Astrocyte (in vitro differentiated cells and primary cell): ENCODE measurements at regions not wholly inside any gene's neighbourhood (a gene's known extent, or its start where the extent isn't known, plus 50 kb on each side); places are given as distances from the start of the nearest gene placed in this dataset.

ENCODE experiments used
- DNase-seq: peaks from one replicate; pipeline ENCODE4 v3.0.0-alpha.2; 2010; ENCODE audit warnings: low read depth
- FAIRE-seq: peaks from 2 replicates; lab custom pipeline; 2011; peaks lifted over from hg19 to GRCh38; lab: Jason Lieb, UNC
- H2AFZ ChIP-seq: 2 replicates; pipeline ENCODE4 v1.6.0; 2012; ENCODE audit warnings: low read depth, low read length, inconsistent platforms
- H3K27ac ChIP-seq: 2 replicates; pipeline ENCODE4 v1.5.1; 2011; ENCODE audit warnings: low read depth, low read length, inconsistent platforms
- H3K27me3 ChIP-seq: 2 replicates; pipeline ENCODE4 v1.6.0; 2011; ENCODE audit warnings: low read length, inconsistent platforms; ENCODE audit not compliant: insufficient read depth
- H3K36me3 ChIP-seq: 2 replicates; pipeline ENCODE4 v1.5.1; 2011; ENCODE audit warnings: low read length, inconsistent platforms; ENCODE audit not compliant: insufficient read depth
- H3K4me1 ChIP-seq: 2 replicates; pipeline ENCODE4 v1.5.1; 2011; ENCODE audit warnings: low read length, inconsistent platforms; ENCODE audit not compliant: insufficient read depth
- H3K4me2 ChIP-seq: 2 replicates; pipeline ENCODE4 v1.6.0; 2012; ENCODE audit warnings: low read length, inconsistent platforms
- H3K4me3 ChIP-seq: 2 replicates; pipeline ENCODE4 v1.5.1; 2011; ENCODE audit warnings: low read depth, mild to moderate bottlenecking, low read length, inconsistent platforms; ENCODE audit not compliant: insufficient read depth
- H3K79me2 ChIP-seq: 2 replicates; pipeline ENCODE4 v1.6.0; 2012; ENCODE audit warnings: mild to moderate bottlenecking, low read length, inconsistent platforms; ENCODE audit not compliant: insufficient read depth
- H3K9ac ChIP-seq: 2 replicates; pipeline ENCODE4 v1.6.0; 2012; ENCODE audit warnings: mild to moderate bottlenecking, low read length, inconsistent platforms
- H3K9me3 ChIP-seq: 2 replicates; pipeline ENCODE4 v1.5.1; 2012; ENCODE audit warnings: low read depth, mild to moderate bottlenecking, low read length, inconsistent platforms; ENCODE audit not compliant: insufficient read depth
- H4K20me1 ChIP-seq: 2 replicates; pipeline ENCODE4 v1.6.0; 2012; ENCODE audit warnings: low read length, inconsistent platforms; ENCODE audit not compliant: insufficient read depth
- H3K27ac Mint-ChIP-seq: one replicate; pipeline ENCODE4 v1.8.0; 2021; ENCODE audit warnings: mild to moderate bottlenecking, mixed read lengths; ENCODE audit not compliant: unreplicated experiment
- H3K27me3 Mint-ChIP-seq: one replicate; pipeline ENCODE4 v1.8.0; 2021; ENCODE audit warnings: low read depth, mixed read lengths; ENCODE audit not compliant: unreplicated experiment
- H3K36me3 Mint-ChIP-seq: one replicate; pipeline ENCODE4 v1.8.0; 2021; ENCODE audit warnings: low read depth, mixed read lengths; ENCODE audit not compliant: unreplicated experiment
- H3K4me1 Mint-ChIP-seq: one replicate; pipeline ENCODE4 v1.8.0; 2021; ENCODE audit warnings: low read depth, mixed read lengths; ENCODE audit not compliant: unreplicated experiment
- H3K4me3 Mint-ChIP-seq: one replicate; pipeline ENCODE4 v1.8.0; 2021; ENCODE audit warnings: mild to moderate bottlenecking, moderate library complexity, mixed read lengths; ENCODE audit not compliant: unreplicated experiment
- H3K9me3 Mint-ChIP-seq: one replicate; pipeline ENCODE4 v1.8.0; 2021; ENCODE audit warnings: mild to moderate bottlenecking, mixed read lengths; ENCODE audit not compliant: unreplicated experiment
- EZH2 ChIP-seq: IDR thresholded peaks from 2 replicates; pipeline ENCODE4 v1.6.1; 2012; ENCODE audit warnings: mild to moderate bottlenecking, low read length, inconsistent platforms; ENCODE audit not compliant: insufficient read depth
- TF ChIP-seq, protein P1 (sequence below): IDR thresholded peaks from 2 replicates; pipeline ENCODE4 v1.5.1; 2011; ENCODE audit warnings: low read depth, mild to moderate bottlenecking, inconsistent platforms, low read length, moderate library complexity; ENCODE audit not compliant: insufficient read depth

GRCh38 chr17:54180950-54181349 is 358.2 kb downstream of the KIF2B start:
- Mint-ChIP-seq H3K36me3 (no peaks in the 10 kb centered on the region), H3K4me1 (no peaks in the 10 kb centered on the region), H3K9me3 (no peaks in the 10 kb centered on the region), H3K27ac (no peak overlapping the region), H3K4me3 (no peak overlapping the region), H3K27me3 (no peaks in the 10 kb centered on the region)
- Histone ChIP-seq H3K9me3 (no peaks in the 10 kb centered on the region), H3K27ac (no peak overlapping the region), H3K4me2 (no peak overlapping the region), H3K4me3 (no peak overlapping the region), H3K4me1 (no peaks in the 10 kb centered on the region), H3K79me2 (no peaks in the 10 kb centered on the region), H4K20me1 (no peaks in the 10 kb centered on the region), H3K27me3 (no peaks in the 10 kb centered on the region), H3K36me3 (no peaks in the 10 kb centered on the region), H2AFZ (no peak overlapping the region), H3K9ac (no peak overlapping the region)
- TF ChIP-seq EZH2: no peak
- TF ChIP-seq, protein P1, sequence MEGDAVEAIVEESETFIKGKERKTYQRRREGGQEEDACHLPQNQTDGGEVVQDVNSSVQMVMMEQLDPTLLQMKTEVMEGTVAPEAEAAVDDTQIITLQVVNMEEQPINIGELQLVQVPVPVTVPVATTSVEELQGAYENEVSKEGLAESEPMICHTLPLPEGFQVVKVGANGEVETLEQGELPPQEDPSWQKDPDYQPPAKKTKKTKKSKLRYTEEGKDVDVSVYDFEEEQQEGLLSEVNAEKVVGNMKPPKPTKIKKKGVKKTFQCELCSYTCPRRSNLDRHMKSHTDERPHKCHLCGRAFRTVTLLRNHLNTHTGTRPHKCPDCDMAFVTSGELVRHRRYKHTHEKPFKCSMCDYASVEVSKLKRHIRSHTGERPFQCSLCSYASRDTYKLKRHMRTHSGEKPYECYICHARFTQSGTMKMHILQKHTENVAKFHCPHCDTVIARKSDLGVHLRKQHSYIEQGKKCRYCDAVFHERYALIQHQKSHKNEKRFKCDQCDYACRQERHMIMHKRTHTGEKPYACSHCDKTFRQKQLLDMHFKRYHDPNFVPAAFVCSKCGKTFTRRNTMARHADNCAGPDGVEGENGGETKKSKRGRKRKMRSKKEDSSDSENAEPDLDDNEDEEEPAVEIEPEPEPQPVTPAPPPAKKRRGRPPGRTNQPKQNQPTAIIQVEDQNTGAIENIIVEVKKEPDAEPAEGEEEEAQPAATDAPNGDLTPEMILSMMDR: no peak
- FAIRE-seq (no peak), DNase-seq (no peak)

GRCh38 chr17:54191261-54191660 is 368.5 kb downstream of the KIF2B start:
- H3K27ac Mint-ChIP-seq: no peak overlapping the region
- H3K4me3 Mint-ChIP-seq: no peak overlapping the region
- DNase-seq (no peak), FAIRE-seq (no peak)
- Histone ChIP-seq H3K27ac (no peak overlapping the region), H2AFZ (no peak overlapping the region), H3K4me1 (no peaks in the 10 kb centered on the region), H4K20me1 (no peaks in the 10 kb centered on the region), H3K27me3 (no peaks in the 10 kb centered on the region), H3K4me2 (no peak overlapping the region), H3K4me3 (no peak overlapping the region), H3K9me3 (no peaks in the 10 kb centered on the region), H3K9ac (no peak overlapping the region), H3K79me2 (no peaks in the 10 kb centered on the region), H3K36me3 (no peaks in the 10 kb centered on the region)
- H3K27me3 Mint-ChIP-seq: peaks cover 2% of the 10 kb centered on the region
- TF ChIP-seq, protein P1: no peak
- H3K4me1 Mint-ChIP-seq: peaks cover 9% of the 10 kb centered on the region
- H3K36me3 Mint-ChIP-seq: no peaks in the 10 kb centered on the region
- H3K9me3 Mint-ChIP-seq: no peaks in the 10 kb centered on the region

GRCh38 chr17:54194268-54194667 is 371.5 kb downstream of the KIF2B start:
- TF ChIP-seq, protein P1: no peak
- TF ChIP-seq EZH2: no peak
- FAIRE-seq (no peak), DNase-seq (no peak)
- Histone ChIP-seq H3K36me3 (no peaks in the 10 kb centered on the region), H3K9ac (no peak overlapping the region), H3K79me2 (no peaks in the 10 kb centered on the region), H3K9me3 (no peaks in the 10 kb centered on the region), H3K27me3 (no peaks in the 10 kb centered on the region), H4K20me1 (no peaks in the 10 kb centered on the region), H3K4me2 (no peak overlapping the region), H2AFZ (no peak overlapping the region), H3K27ac (no peak overlapping the region), H3K4me1 (no peaks in the 10 kb centered on the region), H3K4me3 (no peak overlapping the region)
- Mint-ChIP-seq H3K27ac (no peak overlapping the region), H3K9me3 (no peaks in the 10 kb centered on the region), H3K36me3 (no peaks in the 10 kb centered on the region), H3K4me3 (no peak overlapping the region), H3K27me3 (peaks cover 2% of the 10 kb centered on the region), H3K4me1 (peaks cover 9% of the 10 kb centered on the region)
